Fibroblast of the aortic adventitia (primary cell): ENCODE measurements at regions not wholly inside any gene's neighbourhood (a gene's known extent, or its start where the extent isn't known, plus 50 kb on each side); places are given as distances from the start of the nearest gene placed in this dataset.

Experiments used
- DNase-seq: peaks from one replicate; pipeline ENCODE4 v3.0.0-alpha.2; 2010; ENCODE audit warnings: low read depth
- H3K4me3 ChIP-seq: 2 replicates; pipeline ENCODE4 v1.5.1; 2011; ENCODE audit warnings: low read depth, mild to moderate bottlenecking, control low read depth, low read length, moderate library complexity
- TF ChIP-seq, protein P1 (sequence below): IDR thresholded peaks from 2 replicates; pipeline ENCODE4 v1.5.1; 2011; ENCODE audit warnings: mild to moderate bottlenecking, low read length, control low read depth, inconsistent platforms; ENCODE audit not compliant: insufficient read depth

DNA sequence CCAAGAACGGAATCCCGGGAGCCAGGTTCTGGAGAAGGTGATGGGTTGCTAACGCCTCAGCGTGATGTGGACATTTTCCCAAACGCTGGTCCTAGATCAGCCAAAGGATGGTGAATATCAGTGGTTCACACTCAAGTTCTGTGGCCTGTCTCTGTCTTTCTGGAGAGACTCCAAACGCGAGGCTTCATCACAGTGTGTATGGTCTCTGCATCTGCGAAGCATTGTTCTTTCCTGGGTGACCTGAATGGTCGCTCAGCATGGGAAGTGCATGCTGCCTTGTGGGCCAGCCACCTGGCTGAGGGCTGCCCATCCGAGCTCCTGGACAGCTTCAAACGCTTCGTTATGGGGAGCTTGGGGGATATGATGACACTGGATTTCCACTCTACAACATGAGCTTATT, 810.0 kb downstream of the TBC1D22A start:
- TF ChIP-seq, protein P1, sequence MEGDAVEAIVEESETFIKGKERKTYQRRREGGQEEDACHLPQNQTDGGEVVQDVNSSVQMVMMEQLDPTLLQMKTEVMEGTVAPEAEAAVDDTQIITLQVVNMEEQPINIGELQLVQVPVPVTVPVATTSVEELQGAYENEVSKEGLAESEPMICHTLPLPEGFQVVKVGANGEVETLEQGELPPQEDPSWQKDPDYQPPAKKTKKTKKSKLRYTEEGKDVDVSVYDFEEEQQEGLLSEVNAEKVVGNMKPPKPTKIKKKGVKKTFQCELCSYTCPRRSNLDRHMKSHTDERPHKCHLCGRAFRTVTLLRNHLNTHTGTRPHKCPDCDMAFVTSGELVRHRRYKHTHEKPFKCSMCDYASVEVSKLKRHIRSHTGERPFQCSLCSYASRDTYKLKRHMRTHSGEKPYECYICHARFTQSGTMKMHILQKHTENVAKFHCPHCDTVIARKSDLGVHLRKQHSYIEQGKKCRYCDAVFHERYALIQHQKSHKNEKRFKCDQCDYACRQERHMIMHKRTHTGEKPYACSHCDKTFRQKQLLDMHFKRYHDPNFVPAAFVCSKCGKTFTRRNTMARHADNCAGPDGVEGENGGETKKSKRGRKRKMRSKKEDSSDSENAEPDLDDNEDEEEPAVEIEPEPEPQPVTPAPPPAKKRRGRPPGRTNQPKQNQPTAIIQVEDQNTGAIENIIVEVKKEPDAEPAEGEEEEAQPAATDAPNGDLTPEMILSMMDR: no peak
- DNase-seq: no peak
- H3K4me3 ChIP-seq: no peak overlapping the region

GRCh38 chr22:47571616-47572015, 809.2 kb downstream of the TBC1D22A start:
- no peak for DNase-seq
- TF ChIP-seq, protein P1: no peak
- no peak overlapping the region for H3K4me3 ChIP-seq

- H3K4me3 ChIP-seq: no peak overlapping the region
- TF ChIP-seq, protein P1: no peak
- no peak for DNase-seq
Observed at GRCh38 chr22:47570851-47571250, 808.4 kb downstream of the TBC1D22A start.

GRCh38 chr22:47570300-47570685, 807.8 kb downstream of the TBC1D22A start:
- TF ChIP-seq, protein P1: no peak
- H3K4me3 ChIP-seq: no peak overlapping the region
- DNase-seq: no peak

GRCh38 chr22:47569389-47570299, 807.2 kb downstream of the TBC1D22A start:
- no peak overlapping the region for H3K4me3 ChIP-seq
- TF ChIP-seq, protein P1: no peak
- no peak for DNase-seq

DNA sequence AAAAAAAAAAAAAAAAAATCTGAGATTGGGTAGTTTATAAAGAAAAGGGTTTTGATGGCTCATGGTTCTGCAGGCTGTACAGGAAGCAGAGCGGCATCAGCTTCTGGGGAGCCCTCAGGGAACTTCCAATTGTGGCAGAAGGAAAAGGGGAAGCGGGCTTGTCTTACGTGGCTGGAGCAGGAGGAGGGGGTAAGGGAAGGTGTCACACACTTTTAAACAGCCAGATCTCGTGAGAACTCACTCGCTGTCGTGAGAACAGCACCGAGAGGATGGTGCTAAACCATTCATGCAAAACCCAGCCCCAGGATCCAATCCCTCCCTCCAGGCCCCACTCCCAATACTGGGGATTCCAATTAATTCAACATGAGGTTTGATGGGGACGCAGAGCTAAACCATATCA, 806.2 kb downstream of the TBC1D22A start:
- TF ChIP-seq, protein P1: no peak
- H3K4me3 ChIP-seq: no peak overlapping the region
- DNase-seq: no peak
